Motor neuron (in vitro differentiated cells): ENCODE measurements at regions not wholly inside any gene's neighbourhood (a gene's known extent, or its start where the extent isn't known, plus 50 kb on each side); places are given as distances from the start of the nearest gene placed in this dataset.
"Not testable (repeated sequence)": the region's sequence is repeated elsewhere in the genome, so short reads cannot be mapped to it uniquely, and the experiment has no call there.

Experiments
- ATAC-seq, 8 experiments: fragments of 200-7000 bp; cut with Tn5 transposase; replicated peaks in 6 of 8; 2 replicates each; pipeline ENCODE4 v1.8.0; 2021; ENCODE audit warnings: mild to moderate bottlenecking in 8 of 8, moderate library complexity in 8 of 8
- H3K27ac ChIP-seq, 2 donors: fragments of 250-450 bp; sonication (Bioruptor Pico); 2 replicates each; pipeline ENCODE4 v1.9.0; 2021; ENCODE audit warnings: antibody characterized with exemption in 2 of 2, mild to moderate bottlenecking in 2 of 2, moderate library complexity in 1 of 2
- H3K4me1 ChIP-seq, 2 donors: fragments of 250-450 bp; sonication (Bioruptor Pico); replicated peaks in 1 of 2; 2 replicates each; pipeline ENCODE4 v1.6.1; 2021; ENCODE audit warnings: antibody characterized with exemption in 2 of 2, mild to moderate bottlenecking in 2 of 2, moderate library complexity in 1 of 2
- H3K4me3 ChIP-seq, 5 donors: fragments of 250-450 bp; sonication (Bioruptor Pico); 2 replicates each; pipeline ENCODE4 v1.9.0; 2021; ENCODE audit warnings: antibody characterized with exemption in 5 of 5, mild to moderate bottlenecking in 5 of 5, moderate library complexity in 4 of 5
- WGBS, 10 experiments: fragments of 450-650 bp; shearing (Covaris generic); methylation state at CpG; one replicate each; pipeline ENCODE4 v1.0.0; 2022; 5-methylcytosine and 5-hydroxymethylcytosine counted together
- in situ Hi-C, 9 experiments: fragments of 400-800 bp; cut with MboI; loops; one replicate each; pipeline ENCODE4 v1.15.0; 2021; ENCODE audit warnings: low sequenced_read_pairs in 9 of 9, low pct_unique_long_range_greater_than_20kb in 2 of 9; ENCODE audit not compliant: unreplicated experiment in 9 of 9

DNA sequence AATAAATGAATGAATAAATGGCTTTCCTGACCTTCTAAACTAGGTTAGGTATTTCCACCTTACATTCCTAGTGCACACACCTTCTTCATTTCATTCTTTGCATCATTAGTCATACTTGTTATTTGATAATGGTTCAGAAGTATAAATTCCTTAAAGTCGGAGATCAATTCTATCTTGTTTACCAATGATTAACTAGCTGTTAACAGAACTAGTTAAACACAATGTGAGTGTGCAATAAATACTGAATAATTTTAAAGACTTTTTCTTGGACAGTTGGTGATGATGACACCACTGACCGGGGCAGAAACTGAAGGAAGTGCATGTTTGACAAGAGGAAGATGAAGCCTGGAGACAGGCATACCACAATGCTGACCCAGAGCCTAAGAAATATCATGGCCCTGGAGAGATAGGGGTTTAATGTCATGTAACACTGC is 207.1 kb upstream of the DEPDC1 start:
- no peak overlapping the region for H3K27ac ChIP-seq
- ATAC-seq, result no peak
- in situ Hi-C loops, result no loop called here
- H3K4me1 ChIP-seq, result no peaks in the 10 kb centered on the region
- 0 to 100% (median 54%) methylated on average over 1 to 2 of the region's 2 CpGs; no CpG with 5 or more reads in 1 of the 10 experiments for WGBS, 10 experiments
- H3K4me3 ChIP-seq, result no peak overlapping the region

DNA sequence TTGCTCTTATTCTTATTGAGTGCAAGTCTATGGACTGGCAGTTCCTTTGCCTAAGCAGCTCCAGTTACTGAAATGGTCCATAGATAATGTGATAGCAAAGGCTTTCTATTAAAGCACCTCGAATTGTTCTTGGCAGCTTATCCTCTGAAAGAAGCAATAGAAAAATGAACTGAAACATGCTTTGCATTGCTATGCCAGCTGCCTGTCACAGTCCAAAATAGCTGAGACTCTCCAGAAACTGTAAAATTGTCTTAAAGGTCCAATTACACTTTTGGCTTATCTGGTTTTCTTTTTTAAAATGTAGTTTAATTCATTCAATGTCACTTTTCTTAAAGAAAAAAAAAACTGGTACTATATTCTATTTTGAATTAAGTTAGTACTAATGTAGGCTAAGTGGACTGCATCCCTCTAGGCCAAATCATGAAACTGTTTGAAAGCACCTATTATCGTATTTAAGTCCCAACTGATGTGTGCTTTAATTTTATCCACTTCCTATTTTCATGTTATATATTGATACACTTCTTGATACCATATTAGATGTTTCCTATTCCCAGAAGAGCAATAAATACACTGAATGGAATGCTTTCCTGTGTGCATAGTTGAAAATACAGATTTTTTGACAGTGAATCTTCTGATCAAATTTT is 208.0 kb upstream of the DEPDC1 start:
- ATAC-seq, result no peak
- Histone ChIP-seq H3K4me3 (no peak overlapping the region), H3K4me1 (no peaks in the 10 kb centered on the region), H3K27ac (no peak overlapping the region)
- in situ Hi-C loops, result no loop called here
- 0 to 83% (median 47%) methylated on average over 1 to 2 of the region's 2 CpGs; no CpG with 5 or more reads in 1 of the 10 experiments for WGBS, 10 experiments

DNA sequence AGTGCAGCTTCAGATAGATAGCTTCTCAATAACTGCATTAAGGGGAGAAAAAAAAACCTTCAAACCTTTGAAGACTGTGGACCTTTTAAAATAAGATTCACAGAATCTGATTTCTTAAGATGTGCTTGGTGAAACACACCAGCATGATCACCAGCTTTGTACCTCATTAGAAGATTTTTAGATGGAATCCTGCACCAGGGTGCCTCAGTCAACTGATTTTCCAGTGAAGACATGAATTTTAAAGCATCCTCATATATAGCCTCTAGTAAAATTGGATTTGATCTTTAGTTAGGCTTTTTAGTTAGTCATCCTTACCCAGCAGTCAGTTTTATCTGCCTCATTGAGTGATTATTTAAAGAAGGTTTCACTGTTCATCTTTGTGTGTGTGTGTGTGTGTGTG is 208.6 kb upstream of the DEPDC1 start:
- in situ Hi-C loops, result no loop called here
- H3K4me1 ChIP-seq, result no peaks in the 10 kb centered on the region
- ATAC-seq, result no peak
- H3K27ac ChIP-seq, result no peak overlapping the region
- no peak overlapping the region for H3K4me3 ChIP-seq

DNA sequence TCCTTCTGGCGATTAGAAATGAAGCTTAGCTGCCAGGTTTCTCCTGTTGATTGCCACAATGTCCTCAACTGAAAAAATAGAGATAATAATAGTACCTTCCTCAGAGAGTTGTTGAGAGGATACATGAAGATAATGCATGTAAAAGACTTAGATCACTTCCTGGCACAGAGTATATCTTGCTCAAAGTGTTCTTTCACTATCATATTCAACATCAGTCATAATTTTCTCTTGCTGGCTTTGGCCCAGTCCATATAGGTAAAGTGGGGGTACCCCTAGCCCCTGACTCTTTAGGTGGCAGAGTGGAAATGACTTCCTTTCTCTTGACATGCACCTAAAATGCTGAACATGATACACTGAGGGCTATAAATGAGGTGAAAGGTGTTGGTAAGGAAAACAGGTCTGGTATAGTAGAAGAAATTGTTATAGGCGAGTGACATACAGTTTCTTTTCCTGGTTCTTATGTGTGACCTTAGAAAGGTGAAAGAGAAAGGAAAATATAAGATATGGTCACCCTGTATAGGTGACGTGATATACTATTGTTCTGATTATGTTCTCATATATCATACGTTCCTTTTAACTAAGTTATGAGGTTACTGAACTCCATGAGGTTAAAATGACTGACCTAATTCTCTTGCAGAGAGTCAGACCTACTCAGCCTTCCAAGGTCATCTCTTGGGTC is 209.9 kb upstream of the DEPDC1 start:
- no peak overlapping the region for H3K27ac ChIP-seq

DNA sequence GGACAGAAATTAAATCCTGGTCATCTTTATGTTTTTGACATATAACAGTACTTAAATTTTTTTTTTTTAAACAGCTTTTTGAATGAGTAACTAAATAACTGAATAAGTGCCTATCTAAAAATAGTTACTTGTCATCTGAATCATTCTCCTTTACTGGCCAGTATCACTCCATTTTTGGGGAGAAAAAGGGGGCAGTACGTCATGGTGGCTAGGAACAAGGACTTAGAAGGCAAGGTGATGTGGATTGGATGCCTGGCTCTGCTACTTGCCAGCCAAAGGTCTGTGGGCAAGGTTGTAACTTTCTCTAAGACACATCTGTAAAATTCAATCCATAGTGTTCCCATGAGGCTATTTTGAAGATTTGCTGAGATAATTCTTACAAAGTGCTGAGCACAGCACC is 220.4 kb upstream of the DEPDC1 start:
- in situ Hi-C loops, result no loop called here
- no peak overlapping the region for H3K27ac ChIP-seq
- WGBS, 10 experiments, result 0 to 86% (median 40%) methylated on average over 1 of the region's 1 CpG; no CpG with 5 or more reads in 2 of the 10 experiments
- no peak for ATAC-seq
- H3K4me3 ChIP-seq, result no peak overlapping the region
- no peaks in the 10 kb centered on the region for H3K4me1 ChIP-seq

More for the DNA sequence above, 209.9 kb upstream of the DEPDC1 start:
- WGBS, 10 experiments, result 8 to 93% (median 77%) methylated on average over 2 to 4 of the region's 4 CpGs; no CpG with 5 or more reads in 1 of the 10 experiments
- in situ Hi-C loops, result no loop called here
- ATAC-seq, result no peak
- no peaks in the 10 kb centered on the region for H3K4me1 ChIP-seq
- H3K4me3 ChIP-seq, result no peak overlapping the region

DNA sequence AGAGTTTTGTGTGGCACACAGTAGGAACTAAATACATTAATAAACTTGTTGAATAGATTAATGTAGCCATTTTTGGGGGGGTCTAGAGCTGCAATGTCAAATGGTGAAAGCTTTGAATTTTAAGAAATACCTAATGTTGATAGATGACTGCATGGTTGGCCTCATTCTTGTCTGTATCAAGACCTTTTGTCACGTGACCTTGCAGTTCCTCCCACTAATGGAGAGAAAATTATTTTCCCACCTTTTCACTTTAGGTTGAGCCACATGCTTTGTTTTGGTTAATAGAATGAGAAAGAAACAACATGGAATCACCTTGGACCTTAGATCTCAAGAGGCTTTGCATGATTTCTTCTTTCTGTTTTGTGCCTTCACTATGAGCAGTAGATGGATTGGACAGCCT is 223.6 kb upstream of the DEPDC1 start:
- no peaks in the 10 kb centered on the region for H3K4me1 ChIP-seq
- WGBS, 10 experiments, result 0 to 100% (median 77%) methylated on average over 1 of the region's 1 CpG; no CpG with 5 or more reads in 1 of the 10 experiments
- no peak overlapping the region for H3K4me3 ChIP-seq
- no peak for ATAC-seq
- H3K27ac ChIP-seq, result no peak overlapping the region
- in situ Hi-C loops, result no loop called here

DNA sequence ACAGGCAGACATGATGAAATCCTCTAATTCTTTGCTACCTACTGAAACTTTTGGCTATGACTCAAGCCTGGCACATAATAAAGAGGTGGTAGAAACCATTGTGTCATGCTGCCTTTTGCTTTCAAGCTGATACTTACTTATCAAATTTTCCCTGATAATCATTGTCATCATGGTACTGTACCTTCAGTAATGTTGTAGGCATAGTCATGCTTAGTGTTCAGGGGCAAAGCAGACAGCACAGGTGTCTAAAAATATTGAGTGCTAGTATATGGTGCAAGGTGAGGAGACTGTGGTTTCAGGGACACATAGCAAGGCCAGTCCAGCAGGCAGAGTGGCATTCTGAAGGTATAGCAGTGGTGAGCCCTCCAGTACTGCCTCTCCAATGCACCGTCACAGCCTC is 226.9 kb upstream of the DEPDC1 start:
- ATAC-seq, result no peak
- H3K27ac ChIP-seq, result no peak overlapping the region
- no peaks in the 10 kb centered on the region for H3K4me1 ChIP-seq
- WGBS, 10 experiments, result 33 to 100% (median 100%) methylated on average over 1 of the region's 1 CpG; no CpG with 5 or more reads in 5 of the 10 experiments
- no peak overlapping the region for H3K4me3 ChIP-seq
- in situ Hi-C loops, result no loop called here

DNA sequence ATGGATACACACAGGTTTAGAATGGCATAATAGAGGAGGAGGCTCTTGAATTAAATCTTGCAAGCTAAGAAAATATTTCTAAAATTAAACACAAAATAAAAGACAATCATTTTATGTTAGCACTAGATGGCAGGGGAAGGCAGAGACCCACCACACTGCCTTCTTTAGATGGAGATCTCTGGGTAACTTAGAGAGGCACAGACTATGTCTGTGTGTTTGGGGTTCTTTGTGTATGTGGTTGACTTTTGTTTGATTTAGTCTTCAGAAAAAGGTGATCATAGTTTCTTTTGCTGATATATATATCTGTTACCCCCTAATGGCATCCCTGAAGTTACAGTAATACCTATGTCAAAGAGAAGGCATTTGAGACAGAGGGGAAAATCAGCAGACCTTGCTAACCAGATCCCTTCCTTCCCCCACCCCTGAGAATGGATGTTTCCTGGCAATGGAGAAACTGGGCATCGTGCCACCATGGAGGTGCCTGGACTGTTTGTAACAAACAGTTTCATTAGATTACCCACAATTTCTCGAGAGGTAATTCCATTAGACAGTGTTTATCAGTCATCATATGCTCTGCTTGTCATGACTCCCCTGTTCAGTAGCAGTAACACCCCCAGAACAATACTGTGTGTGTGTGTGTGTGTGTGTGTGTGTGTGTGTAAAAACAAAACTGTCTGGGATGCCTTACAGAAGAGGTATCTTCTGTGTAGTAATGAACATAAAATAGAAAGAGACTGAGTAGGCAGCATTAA is 228.3 kb upstream of the DEPDC1 start:
- ATAC-seq, result peak in 3 of 8 experiments; percentile 19 to 91 (median 53)
- WGBS, 10 experiments, result 0 to 100% (median 74%) methylated on average over 1 to 2 of the region's 2 CpGs; no CpG with 5 or more reads in 3 of the 10 experiments
- in situ Hi-C loops, result no loop called here
- Histone ChIP-seq H3K4me3 (no peak overlapping the region), H3K4me1 (no peaks in the 10 kb centered on the region), H3K27ac (no peak overlapping the region)

DNA sequence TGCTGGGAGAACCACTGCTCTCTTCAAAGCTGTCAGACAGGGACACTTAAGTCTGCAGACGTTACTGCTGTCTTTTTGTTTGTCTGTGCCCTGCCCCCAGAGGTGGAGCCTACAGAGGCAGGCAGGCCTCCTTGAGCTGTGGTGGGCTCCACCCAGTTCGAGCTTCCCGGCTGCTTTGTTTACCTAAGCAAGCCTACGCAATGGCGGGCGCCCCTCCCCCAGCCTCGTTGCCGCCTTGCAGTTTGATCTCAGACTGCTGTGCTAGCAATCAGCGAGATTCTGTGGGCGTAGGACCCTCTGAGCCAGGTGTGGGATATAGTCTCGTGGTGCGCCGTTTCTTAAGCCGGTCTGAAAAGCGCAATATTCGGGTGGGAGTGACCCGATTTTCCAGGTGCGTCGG is 242.6 kb upstream of the DEPDC1 start:
- H3K4me3 ChIP-seq, H3K4me1 ChIP-seq, in situ Hi-C loops, H3K27ac ChIP-seq, ATAC-seq: not testable (repeated sequence)
- WGBS, 10 experiments, result no CpG with 5 or more reads among the region's 19 CpGs

DNA sequence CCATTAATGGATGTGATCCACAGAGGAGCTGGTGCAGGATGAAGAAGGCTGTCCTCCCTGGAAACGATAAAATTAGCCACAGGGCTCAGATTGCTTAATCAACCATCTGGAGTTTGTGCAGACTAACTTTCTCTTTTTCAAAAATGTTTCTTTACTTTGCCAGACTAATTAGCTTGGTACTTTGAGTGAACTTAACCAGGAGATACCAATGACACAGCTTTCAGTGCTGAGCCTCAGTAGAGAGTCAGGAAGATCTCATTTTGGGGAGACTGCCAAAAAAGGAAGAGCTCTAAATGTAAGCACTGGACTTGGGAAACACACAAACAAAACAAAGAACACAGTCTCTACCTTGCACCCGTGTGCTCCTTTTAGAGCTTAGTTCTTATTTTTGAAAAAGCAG is 248.1 kb upstream of the DEPDC1 start:
- Histone ChIP-seq H3K27ac (no peak overlapping the region), H3K4me1 (no peaks in the 10 kb centered on the region), H3K4me3 (no peak overlapping the region)
- ATAC-seq, result no peak
- WGBS, 10 experiments, result 0 to 95% (median 69%) methylated on average over 1 to 2 of the region's 2 CpGs; no CpG with 5 or more reads in 2 of the 10 experiments
- in situ Hi-C loops, result no loop called here

DNA sequence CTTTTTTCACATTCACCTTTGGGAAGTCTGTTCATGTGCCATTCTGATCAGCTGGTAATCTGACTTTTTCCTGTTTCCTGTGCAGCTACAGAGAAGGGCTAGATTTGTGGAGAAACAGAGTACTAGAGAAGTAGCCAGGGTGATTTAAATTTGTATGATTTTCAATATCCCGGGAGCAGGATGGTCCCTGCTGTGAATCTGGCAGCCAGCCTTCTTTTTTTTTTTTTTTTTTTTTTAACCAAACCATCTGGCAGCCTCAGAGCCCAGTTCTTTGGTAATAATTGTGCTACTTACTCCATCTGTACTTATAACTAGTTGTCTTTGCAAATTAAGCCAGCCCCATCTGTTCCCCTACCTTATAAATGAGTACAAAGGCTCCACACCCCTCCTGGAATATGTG is 248.6 kb upstream of the DEPDC1 start:
- Histone ChIP-seq H3K4me3 (no peak overlapping the region), H3K27ac (no peak overlapping the region), H3K4me1 (no peaks in the 10 kb centered on the region)
- ATAC-seq, result no peak
- WGBS, 10 experiments, result 0 to 55% (median 27%) methylated on average over 1 of the region's 1 CpG; no CpG with 5 or more reads in 1 of the 10 experiments
- in situ Hi-C loops, result no loop called here

DNA sequence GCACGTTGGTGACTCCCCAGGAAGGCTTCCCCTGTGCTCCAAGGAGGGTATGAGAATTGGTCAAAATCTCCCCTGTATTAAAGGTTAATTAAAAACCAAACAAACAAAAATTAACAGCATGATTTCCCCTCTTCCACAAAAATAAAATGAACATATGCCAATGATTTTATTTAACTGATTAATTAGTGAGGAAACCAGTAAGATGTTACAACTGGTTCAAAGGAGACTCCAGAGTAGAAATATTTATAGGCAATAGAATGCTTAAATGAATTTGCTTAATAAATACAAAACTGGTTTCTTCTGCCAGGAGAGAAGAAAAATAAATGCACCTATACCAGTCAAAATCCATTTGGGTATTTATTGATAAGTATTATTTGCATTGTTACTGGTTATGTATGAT is 249.5 kb upstream of the DEPDC1 start:
- H3K4me1 ChIP-seq, result no peaks in the 10 kb centered on the region
- no peak for ATAC-seq
- in situ Hi-C loops, result no loop called here
- WGBS, 10 experiments, result 0 to 85% (median 65%) methylated on average over 1 of the region's 1 CpG; no CpG with 5 or more reads in 2 of the 10 experiments
- H3K27ac ChIP-seq, result no peak overlapping the region
- no peak overlapping the region for H3K4me3 ChIP-seq

DNA sequence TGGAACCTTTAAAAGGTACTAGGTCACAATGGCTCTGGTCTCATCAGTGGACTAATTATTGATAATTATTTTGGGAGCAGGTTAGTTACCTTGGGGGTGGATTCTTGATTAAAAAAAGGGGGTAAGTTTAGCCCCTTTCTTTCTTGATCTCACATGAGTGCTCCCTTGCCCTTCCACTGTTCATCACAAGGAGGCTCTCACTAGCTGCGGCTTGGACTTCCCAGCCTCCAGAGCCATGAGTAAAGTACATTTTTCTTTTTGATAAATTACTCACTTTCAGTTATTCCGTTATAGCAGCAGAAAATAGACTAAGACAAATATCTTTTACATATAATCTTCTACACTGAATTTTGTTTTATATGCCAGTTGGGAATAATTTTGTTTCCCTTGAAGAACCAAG is 254.8 kb upstream of the DEPDC1 start:
- no peak for ATAC-seq
- 0 to 91% (median 78%) methylated on average over 1 to 2 of the region's 2 CpGs; no CpG with 5 or more reads in 2 of the 10 experiments for WGBS, 10 experiments
- H3K4me3 ChIP-seq, result no peak overlapping the region
- in situ Hi-C loops, result no loop called here
- no peaks in the 10 kb centered on the region for H3K4me1 ChIP-seq
- no peak overlapping the region for H3K27ac ChIP-seq
